HepG2 (cell line): ENCODE measurements at regions not wholly inside any gene's neighbourhood (a gene's known extent, or its start where the extent isn't known, plus 50 kb on each side); places are given as distances from the start of the nearest gene placed in this dataset.

Experiments used
- ATAC-seq: fragments of 200-7000 bp; cut with Tn5 transposase; 3 replicates; pipeline ENCODE4 v1.9.1; 2020; ENCODE audit warnings: mild to moderate bottlenecking, moderate library complexity
- BruUV-seq: library from RNA; stranded (reverse); fragments of 400-500 nt; replicated peaks from 2 replicates; lab custom pipeline; 2021; lab: Mats Ljungman, UMichigan
- CTCF ChIA-PET: fragments of 300-600 bp; formaldehyde crosslinking; extraction: SDS; loops from one replicate; lab custom pipeline; 2021; ENCODE audit warnings: low total read pairs, inconsistent platforms, low intra/inter-chr PET ratio; lab: Yijun Ruan, JAX
- POLR2A ChIA-PET: fragments of 350-600 bp; sonication (Branson Sonifier 250); formaldehyde crosslinking; loops from one replicate; lab custom pipeline; 2020; ENCODE audit warnings: antibody characterized with exemption, inconsistent platforms; lab: Yijun Ruan, JAX
- DNase-seq: peaks from one replicate; pipeline ENCODE4 v3.0.0-alpha.2; 2015; ENCODE audit warnings: low spot score
- FAIRE-seq: peaks from 3 replicates; lab custom pipeline; 2011; peaks lifted over from hg19 to GRCh38; lab: Jason Lieb, UNC
- H2AFZ ChIP-seq: one replicate; pipeline ENCODE4 v1.6.1; 2011; ENCODE audit warnings: low read length, inconsistent platforms
- H3K27ac ChIP-seq: fragments of 300-600 bp; 3 replicates; pipeline ENCODE4 v1.8.0; 2011; ENCODE audit warnings: mixed run types, mild to moderate bottlenecking, mixed read lengths, low read length, inconsistent platforms; ENCODE audit not compliant: insufficient read depth; ENCODE audit errors: extremely low read length
- H3K27me3 ChIP-seq, 2 experiments: fragments of 200-600 bp in 1 of 2; 2 replicates in 1 of 2; 3 replicates in 1 of 2; pipeline versions ENCODE4 v1.6.0 to v1.8.0; 2011; ENCODE audit warnings: low read length in 2 of 2, mild to moderate bottlenecking in 2 of 2, moderate library complexity in 2 of 2, inconsistent platforms in 1 of 2; ENCODE audit not compliant: insufficient read depth in 2 of 2, control insufficient read depth in 1 of 2
- H3K36me3 ChIP-seq, 2 experiments: fragments of 200-600 bp in 1 of 2; replicated peaks in 1 of 2; 2 replicates in 1 of 2; 3 replicates in 1 of 2; pipeline versions ENCODE4 v1.5.1 to v1.8.0; 2011; ENCODE audit warnings: low read length in 2 of 2, inconsistent platforms in 1 of 2; ENCODE audit not compliant: insufficient read depth in 2 of 2, control insufficient read depth in 1 of 2
- H3K4me1 ChIP-seq: 2 replicates; pipeline ENCODE4 v1.5.1; 2012; ENCODE audit warnings: low read length, inconsistent platforms; ENCODE audit not compliant: insufficient read depth
- H3K4me2 ChIP-seq: 2 replicates; pipeline ENCODE4 v1.6.0; 2011; ENCODE audit warnings: low read depth, low read length, inconsistent platforms
- H3K4me3 ChIP-seq, 3 experiments: fragments of 200-600 bp in 1 of 3; sonication (generic), shearing (Covaris generic) in 1 of 3; replicated peaks in 1 of 3; 2 replicates each; pipeline ENCODE4 v1.5.1; 2011 to 2016; ENCODE audit warnings: low read length in 3 of 3, inconsistent platforms in 2 of 3, low read depth in 2 of 3, mild to moderate bottlenecking in 2 of 3, control low read depth in 1 of 3, mixed read lengths in 1 of 3; ENCODE audit not compliant: insufficient read depth in 1 of 3
- H3K79me2 ChIP-seq: one replicate; pipeline ENCODE4 v1.6.1; 2011; ENCODE audit warnings: low read length, inconsistent platforms; ENCODE audit not compliant: insufficient read depth
- H3K9ac ChIP-seq: 2 replicates; pipeline ENCODE4 v1.6.0; 2011; ENCODE audit warnings: mild to moderate bottlenecking, low read depth, low read length, inconsistent platforms; ENCODE audit not compliant: insufficient read depth
- H3K9me3 ChIP-seq: 2 replicates; pipeline ENCODE4 v1.5.1; 2012; ENCODE audit warnings: mild to moderate bottlenecking, low read length
- H4K20me1 ChIP-seq: 2 replicates; pipeline ENCODE4 v1.6.0; 2011; ENCODE audit warnings: inconsistent platforms, mild to moderate bottlenecking, low read length, moderate library complexity; ENCODE audit not compliant: insufficient read depth
- ADNP ChIP-seq: sonication (generic); formaldehyde crosslinking; IDR thresholded peaks from 2 replicates; pipeline ENCODE4 v1.4.0; 2020; ENCODE audit warnings: missing genetic modification reagents
- ARID2 ChIP-seq: sonication (generic); formaldehyde crosslinking; IDR thresholded peaks from 2 replicates; pipeline ENCODE4 v1.8.1; 2022; ENCODE audit warnings: mild to moderate bottlenecking, missing genetic modification reagents, borderline replicate concordance
- CBX2 ChIP-seq, 2 experiments: fragments of 200-600 bp in 1 of 2; sonication (generic); formaldehyde crosslinking in 1 of 2; IDR thresholded peaks; 2 replicates each; pipeline versions ENCODE4 v1.7.0 to v1.8.1; 2018 to 2022; ENCODE audit warnings: low read depth in 2 of 2, low read length in 1 of 2, mild to moderate bottlenecking in 1 of 2, missing genetic modification reagents in 1 of 2
- DPF2 ChIP-seq: sonication (generic); formaldehyde crosslinking; IDR thresholded peaks from 2 replicates; pipeline ENCODE4 v1.4.0; 2020; ENCODE audit warnings: mild to moderate bottlenecking, low read depth, missing genetic modification reagents, borderline replicate concordance
- HOXD1 ChIP-seq: sonication (generic); formaldehyde crosslinking; IDR thresholded peaks from 2 replicates; pipeline ENCODE4 v1.5.0; 2020; ENCODE audit warnings: missing genetic modification reagents
- KAT7 ChIP-seq: IDR thresholded peaks from 2 replicates; pipeline ENCODE4 v1.6.1; 2018; ENCODE audit warnings: borderline replicate concordance, missing compliant biosample characterization
- REXO4 ChIP-seq: sonication (generic); formaldehyde crosslinking; IDR thresholded peaks from 2 replicates; pipeline ENCODE4 v1.8.0; 2022; ENCODE audit warnings: missing genetic modification reagents, mild to moderate bottlenecking, borderline replicate concordance
- SIN3B ChIP-seq: fragments of 150-350 bp; IDR thresholded peaks from 2 replicates; pipeline ENCODE4 v1.6.1; 2014; ENCODE audit warnings: low read length
- SP2 ChIP-seq: sonication (generic); formaldehyde crosslinking; IDR thresholded peaks from 2 replicates; pipeline ENCODE4 v1.5.1; 2020; ENCODE audit warnings: mild to moderate bottlenecking, missing genetic modification reagents
- ZFP62 ChIP-seq: sonication (generic); formaldehyde crosslinking; IDR thresholded peaks from 2 replicates; pipeline ENCODE4 v1.4.0; 2020; ENCODE audit warnings: missing genetic modification reagents
- ZNF292 ChIP-seq: sonication (generic); formaldehyde crosslinking; IDR thresholded peaks from 2 replicates; pipeline ENCODE4 v1.8.1; 2022; ENCODE audit warnings: mild to moderate bottlenecking, low read depth, missing genetic modification reagents, borderline replicate concordance
- ZNF607 ChIP-seq: sonication (generic); formaldehyde crosslinking; IDR thresholded peaks from 2 replicates; pipeline ENCODE4 v1.5.1; 2020; ENCODE audit warnings: missing genetic modification reagents, mild to moderate bottlenecking, borderline replicate concordance
- ZNF615 ChIP-seq: sonication (generic); formaldehyde crosslinking; IDR thresholded peaks from 2 replicates; pipeline ENCODE4 v1.5.0; 2020; ENCODE audit warnings: mild to moderate bottlenecking, missing genetic modification reagents, borderline replicate concordance
- ZNF710 ChIP-seq: sonication (generic); formaldehyde crosslinking; IDR thresholded peaks from 2 replicates; pipeline ENCODE4 v1.5.0; 2020; ENCODE audit warnings: mild to moderate bottlenecking, missing genetic modification reagents, borderline replicate concordance
- WGBS: methylation state at CpG from one replicate; pipeline ENCODE4 v1.1.6; 2017; ENCODE audit warnings: low lambda C conversion rate; 5-methylcytosine and 5-hydroxymethylcytosine counted together
- in situ Hi-C: cut with HindIII; loops from 2 replicates; pipeline ENCODE4 v1.10.0; 2017; ENCODE audit warnings: low pct_unique_long_range_greater_than_20kb; ENCODE audit not compliant: extremely low pct_ligation_motif_present
- intact Hi-C: fragments of 100-400 bp; cut with micrococcal nuclease; formaldehyde crosslinking; loops from one replicate; pipeline ENCODE4 v1.10.0; 2022; ENCODE audit not compliant: unreplicated experiment

- ATAC-seq, result no peak
- Histone ChIP-seq H3K4me2 (no peak overlapping the region), H3K9me3 (no peaks in the 10 kb centered on the region), H3K27me3 (no peaks in the 10 kb centered on the region; a peak in 2 of 5 replicates), H3K79me2 (no peaks in the 10 kb centered on the region), H3K36me3 (no peaks in the 10 kb centered on the region), H3K27ac (no peak overlapping the region), H3K9ac (no peak overlapping the region), H3K4me3 (no peak overlapping the region), H4K20me1 (no peaks in the 10 kb centered on the region), H3K4me1 (no peaks in the 10 kb centered on the region), H2AFZ (no peak overlapping the region)
- CTCF ChIA-PET, result no interaction called here
- no peak for DNase-seq
- FAIRE-seq, result no peak
- WGBS, result 4% methylated on average over 4 of the region's 7 CpGs
- in situ Hi-C loops, result no loop called here
- no TSS peak for BruUV-seq
- no peak for TF ChIP-seq ZNF710 (CRISPR knock-in tag)
- no peak for TF ChIP-seq ZNF615 (CRISPR knock-in tag)
- TF ChIP-seq ADNP (CRISPR knock-in tag), result no peak
- TF ChIP-seq ZNF607 (CRISPR knock-in tag), result no peak
- TF ChIP-seq HOXD1 (CRISPR knock-in tag), result no peak
- TF ChIP-seq KAT7 (CRISPR knock-in tag), result no peak
- TF ChIP-seq REXO4 (CRISPR knock-in tag), result no peak
- TF ChIP-seq SP2 (CRISPR knock-in tag), result no peak
- no peak for TF ChIP-seq ARID2 (CRISPR knock-in tag)
- TF ChIP-seq CBX2 (IDR thresholded peaks at IDR 0.05; ENCODE audit: low read depth, low read length), result no peak
- no peak for TF ChIP-seq CBX2 (CRISPR knock-in tag; IDR thresholded peaks at IDR 0.05; ENCODE audit: low read depth)
- TF ChIP-seq ZNF292 (CRISPR knock-in tag), result no peak
- no peak for TF ChIP-seq SIN3B
- TF ChIP-seq ZFP62 (CRISPR knock-in tag), result no peak
- no peak for TF ChIP-seq DPF2 (CRISPR knock-in tag)
- POLR2A ChIA-PET, result no interaction called here
- intact Hi-C loops, result no loop called here
Observed at GRCh38 chr4:17283251-17283650, 228.6 kb downstream of the QDPR start.
